ENCODE measurements at regions not wholly inside any gene's neighbourhood (a gene's known extent, or its start where the extent isn't known, plus 50 kb on each side); places are given as distances from the start of the nearest gene placed in this dataset.

DNA sequence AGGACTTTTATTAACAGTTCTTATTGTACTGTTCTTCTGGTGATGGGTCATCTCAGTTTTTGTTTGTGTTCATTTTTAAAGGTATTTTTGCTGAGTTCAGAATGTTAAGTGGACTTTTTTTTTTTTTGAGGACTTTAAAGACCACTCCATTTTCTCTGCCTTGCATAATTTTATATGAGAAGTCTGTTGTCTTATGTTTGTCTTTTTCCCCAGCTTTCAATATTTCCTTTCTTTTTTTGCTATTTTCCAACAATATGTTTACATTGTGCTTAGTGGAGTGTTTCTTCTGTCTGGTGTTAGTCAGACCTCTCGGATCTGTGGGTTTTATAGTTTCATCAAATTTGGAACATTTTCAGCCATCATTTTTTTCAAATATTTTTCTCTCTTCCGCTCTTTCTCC is 290.0 kb upstream of the TNRC6C start (continued):
- TF ChIP-seq RBM22 (IDR thresholded peaks at IDR 0.05; ENCODE audit: low read depth, low read length, poor library complexity, severe bottlenecking) (no peak), SAFB (IDR thresholded peaks at IDR 0.05; ENCODE audit: borderline replicate concordance, low read depth, low read length) (no peak), ZNF354B (CRISPR knock-in tag; IDR thresholded peaks at IDR 0.05) (no peak), TRIM24 (IDR thresholded peaks at IDR 0.05) (0 out of 4 replicates have a peak, but pooled peaks of 1 of the 2 experiments have one; percentile 11), FOXM1 (IDR thresholded peaks at IDR 0.05; ENCODE audit: low read depth) (no peak), FOXM1 (CRISPR knock-in tag; IDR thresholded peaks at IDR 0.05; ENCODE audit: low read depth) (no peak), MCM7 (IDR thresholded peaks at IDR 0.05) (no peak), ZNF507 (tag; conservative IDR thresholded peaks at IDR 0.05) (no peak), ZKSCAN3 (CRISPR knock-in tag; IDR thresholded peaks at IDR 0.05) (no peak), ZFP36 (IDR thresholded peaks at IDR 0.05; ENCODE audit: low read depth, low read length, partially characterized antibody) (no peak), ZNF133 (CRISPR knock-in tag; IDR thresholded peaks at IDR 0.05) (no peak), ZEB2 (IDR thresholded peaks at IDR 0.05) (no peak), CHD2 (IDR thresholded peaks at IDR 0.05; ENCODE audit: low read depth, low read length) (no peak), RBM25 (IDR thresholded peaks at IDR 0.05; ENCODE audit: low read depth, low read length, severe bottlenecking) (no peak), FOS (IDR thresholded peaks at IDR 0.05; ENCODE audit: extremely low read depth, insufficient read length) (no peak)
- TF ChIP-seq, protein P1, sequence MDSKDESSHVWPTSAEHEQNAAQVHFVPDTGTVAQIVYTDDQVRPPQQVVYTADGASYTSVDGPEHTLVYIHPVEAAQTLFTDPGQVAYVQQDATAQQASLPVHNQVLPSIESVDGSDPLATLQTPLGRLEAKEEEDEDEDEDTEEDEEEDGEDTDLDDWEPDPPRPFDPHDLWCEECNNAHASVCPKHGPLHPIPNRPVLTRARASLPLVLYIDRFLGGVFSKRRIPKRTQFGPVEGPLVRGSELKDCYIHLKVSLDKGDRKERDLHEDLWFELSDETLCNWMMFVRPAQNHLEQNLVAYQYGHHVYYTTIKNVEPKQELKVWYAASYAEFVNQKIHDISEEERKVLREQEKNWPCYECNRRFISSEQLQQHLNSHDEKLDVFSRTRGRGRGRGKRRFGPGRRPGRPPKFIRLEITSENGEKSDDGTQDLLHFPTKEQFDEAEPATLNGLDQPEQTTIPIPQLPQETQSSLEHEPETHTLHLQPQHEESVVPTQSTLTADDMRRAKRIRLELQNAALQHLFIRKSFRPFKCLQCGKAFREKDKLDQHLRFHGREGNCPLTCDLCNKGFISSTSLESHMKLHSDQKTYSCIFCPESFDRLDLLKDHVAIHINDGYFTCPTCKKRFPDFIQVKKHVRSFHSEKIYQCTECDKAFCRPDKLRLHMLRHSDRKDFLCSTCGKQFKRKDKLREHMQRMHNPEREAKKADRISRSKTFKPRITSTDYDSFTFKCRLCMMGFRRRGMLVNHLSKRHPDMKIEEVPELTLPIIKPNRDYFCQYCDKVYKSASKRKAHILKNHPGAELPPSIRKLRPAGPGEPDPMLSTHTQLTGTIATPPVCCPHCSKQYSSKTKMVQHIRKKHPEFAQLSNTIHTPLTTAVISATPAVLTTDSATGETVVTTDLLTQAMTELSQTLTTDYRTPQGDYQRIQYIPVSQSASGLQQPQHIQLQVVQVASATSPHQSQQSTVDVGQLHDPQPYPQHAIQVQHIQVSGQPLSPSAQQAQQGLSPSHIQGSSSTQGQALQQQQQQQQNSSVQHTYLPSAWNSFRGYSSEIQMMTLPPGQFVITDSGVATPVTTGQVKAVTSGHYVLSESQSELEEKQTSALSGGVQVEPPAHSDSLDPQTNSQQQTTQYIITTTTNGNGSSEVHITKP (IDR thresholded peaks at IDR 0.05; ENCODE audit: partially characterized antibody) = no peak
- TF ChIP-seq, protein P2, sequence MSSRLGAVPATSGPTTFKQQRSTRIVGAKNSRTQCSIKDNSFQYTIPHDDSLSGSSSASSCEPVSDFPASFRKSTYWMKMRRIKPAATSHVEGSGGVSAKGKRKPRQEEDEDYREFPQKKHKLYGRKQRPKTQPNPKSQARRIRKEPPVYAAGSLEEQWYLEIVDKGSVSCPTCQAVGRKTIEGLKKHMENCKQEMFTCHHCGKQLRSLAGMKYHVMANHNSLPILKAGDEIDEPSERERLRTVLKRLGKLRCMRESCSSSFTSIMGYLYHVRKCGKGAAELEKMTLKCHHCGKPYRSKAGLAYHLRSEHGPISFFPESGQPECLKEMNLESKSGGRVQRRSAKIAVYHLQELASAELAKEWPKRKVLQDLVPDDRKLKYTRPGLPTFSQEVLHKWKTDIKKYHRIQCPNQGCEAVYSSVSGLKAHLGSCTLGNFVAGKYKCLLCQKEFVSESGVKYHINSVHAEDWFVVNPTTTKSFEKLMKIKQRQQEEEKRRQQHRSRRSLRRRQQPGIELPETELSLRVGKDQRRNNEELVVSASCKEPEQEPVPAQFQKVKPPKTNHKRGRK (tag; IDR thresholded peaks at IDR 0.05) = 0 out of 2 replicates have a peak, but pooled peaks have one; percentile 22
- TF ChIP-seq, protein P3, sequence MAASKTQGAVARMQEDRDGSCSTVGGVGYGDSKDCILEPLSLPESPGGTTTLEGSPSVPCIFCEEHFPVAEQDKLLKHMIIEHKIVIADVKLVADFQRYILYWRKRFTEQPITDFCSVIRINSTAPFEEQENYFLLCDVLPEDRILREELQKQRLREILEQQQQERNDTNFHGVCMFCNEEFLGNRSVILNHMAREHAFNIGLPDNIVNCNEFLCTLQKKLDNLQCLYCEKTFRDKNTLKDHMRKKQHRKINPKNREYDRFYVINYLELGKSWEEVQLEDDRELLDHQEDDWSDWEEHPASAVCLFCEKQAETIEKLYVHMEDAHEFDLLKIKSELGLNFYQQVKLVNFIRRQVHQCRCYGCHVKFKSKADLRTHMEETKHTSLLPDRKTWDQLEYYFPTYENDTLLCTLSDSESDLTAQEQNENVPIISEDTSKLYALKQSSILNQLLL (CRISPR knock-in tag; IDR thresholded peaks at IDR 0.05; ENCODE audit: borderline replicate concordance) = no peak
